PC-3 (cell line): ENCODE measurements at regions not wholly inside any gene's neighbourhood (a gene's known extent, or its start where the extent isn't known, plus 50 kb on each side); places are given as distances from the start of the nearest gene placed in this dataset.

ENCODE experiments used
- ATAC-seq: fragments of 200-7000 bp; cut with Tn5 transposase; 2 replicates; pipeline ENCODE4 v1.9.1; 2020; ENCODE audit warnings: mild to moderate bottlenecking, moderate library complexity
- BruUV-seq: library from RNA; stranded (reverse); fragments of 400-500 nt; replicated peaks from 2 replicates; lab custom pipeline; 2021; lab: Mats Ljungman, UMichigan
- CTCF ChIA-PET: fragments of 300-600 bp; sonication (Branson Sonifier 250); formaldehyde crosslinking; loops from one replicate; lab custom pipeline; 2022; ENCODE audit warnings: antibody characterized with exemption; lab: Charles Lee
- POLR2A ChIA-PET: fragments of 300-600 bp; sonication (Branson Sonifier 250); formaldehyde crosslinking; loops from one replicate; lab custom pipeline; 2022; ENCODE audit warnings: antibody characterized with exemption; ENCODE audit not compliant: unreplicated experiment; lab: Charles Lee
- DNase-seq: peaks from one replicate; pipeline ENCODE4 v3.0.0-alpha.2; 2015
- H2AFZ ChIP-seq: fragments of 300-600 bp; sonication (generic); 2 replicates; pipeline ENCODE4 v1.6.0; 2016; ENCODE audit warnings: antibody characterized with exemption, low read length
- H3F3A ChIP-seq: fragments of 300-600 bp; sonication (generic); one replicate; pipeline ENCODE4 v1.6.0; 2017; ENCODE audit warnings: antibody characterized with exemption, low read length, control low read depth, mild to moderate bottlenecking; ENCODE audit not compliant: unreplicated experiment
- H3K27ac ChIP-seq: fragments of 300-600 bp; sonication (generic); 2 replicates; pipeline ENCODE4 v1.5.1; 2016; ENCODE audit warnings: mild to moderate bottlenecking, low read length
- H3K27me3 ChIP-seq: fragments of 300-600 bp; sonication (generic); 2 replicates; pipeline ENCODE4 v1.6.1; 2016; ENCODE audit warnings: low read length, mixed read lengths
- H3K36me3 ChIP-seq: fragments of 300-600 bp; sonication (generic); 2 replicates; pipeline ENCODE4 v1.6.1; 2016; ENCODE audit warnings: low read depth, mixed run types, low read length, mixed read lengths
- H3K4me1 ChIP-seq: fragments of 300-600 bp; sonication (generic); 2 replicates; pipeline ENCODE4 v1.5.1; 2016; ENCODE audit warnings: low read length; ENCODE audit not compliant: insufficient read depth
- H3K4me2 ChIP-seq: fragments of 300-600 bp; sonication (generic); 2 replicates; pipeline ENCODE4 v1.6.0; 2016; ENCODE audit warnings: low read length
- H3K4me3 ChIP-seq: fragments of 300-600 bp; sonication (generic); 2 replicates; pipeline ENCODE4 v1.5.1; 2016; ENCODE audit warnings: mild to moderate bottlenecking, low read length, mixed read lengths
- H3K79me2 ChIP-seq: fragments of 300-600 bp; sonication (generic); 2 replicates; pipeline ENCODE4 v1.6.1; 2017; ENCODE audit warnings: low read length, mixed read lengths
- H3K9ac ChIP-seq: fragments of 300-600 bp; sonication (generic); 2 replicates; pipeline ENCODE4 v1.6.0; 2016; ENCODE audit warnings: mild to moderate bottlenecking, low read length
- H3K9me2 ChIP-seq: fragments of 300-600 bp; sonication (generic); replicated peaks from 2 replicates; pipeline ENCODE4 v1.6.1; 2016; ENCODE audit warnings: mixed run types, low read length, mixed read lengths
- H3K9me3 ChIP-seq: fragments of 300-600 bp; sonication (generic); 2 replicates; pipeline ENCODE4 v1.6.1; 2016; ENCODE audit warnings: low read length, mixed read lengths
- H4K20me1 ChIP-seq: fragments of 300-600 bp; sonication (generic); 2 replicates; pipeline ENCODE4 v1.6.1; 2016; ENCODE audit warnings: low read length, mixed read lengths
- EZH2 ChIP-seq: fragments of 300-600 bp; sonication (generic); IDR thresholded peaks from one replicate; pipeline ENCODE4 v1.6.1; 2017; ENCODE audit warnings: antibody characterized with exemption, mild to moderate bottlenecking, low read length; ENCODE audit not compliant: unreplicated experiment
- EZH2phosphoT487 ChIP-seq: fragments of 300-600 bp; sonication (generic); IDR thresholded peaks from 2 replicates; pipeline ENCODE4 v1.6.1; 2018; ENCODE audit warnings: mild to moderate bottlenecking, antibody characterized with exemption, low read length, borderline replicate concordance
- intact Hi-C: fragments of 100-400 bp; cut with micrococcal nuclease; formaldehyde crosslinking; loops from 2 replicates; pipeline ENCODE4 v1.9.0; 2023
- TF ChIP-seq, protein P1 (sequence below): fragments of 300-600 bp; sonication (generic); conservative IDR thresholded peaks from 2 replicates; pipeline ENCODE4 v1.5.1; 2017; ENCODE audit warnings: antibody characterized with exemption, low read depth, mild to moderate bottlenecking, low read length

DNA sequence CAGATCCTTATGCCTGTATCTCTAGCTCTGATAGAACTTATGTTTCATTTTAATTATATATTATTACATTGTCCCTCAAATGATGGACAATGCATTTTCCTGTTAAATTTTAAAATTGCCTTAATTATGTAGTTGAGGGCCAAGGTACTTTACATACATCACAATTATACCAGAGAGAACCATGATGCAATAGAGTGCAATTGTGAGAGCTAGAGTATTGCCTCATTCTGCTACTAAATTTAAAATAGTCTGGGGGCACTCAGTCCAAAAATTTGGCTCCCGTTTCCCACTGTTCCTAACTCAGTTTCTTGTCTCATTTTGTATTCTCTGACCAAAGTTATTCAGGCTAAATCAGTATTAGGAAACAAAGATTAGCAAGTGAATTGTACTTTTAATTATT is 378.5 kb upstream of the ZFP42 start:
- Histone ChIP-seq H3F3A (no peaks in the 10 kb centered on the region), H3K4me2 (no peak overlapping the region), H3K36me3 (no peaks in the 10 kb centered on the region), H3K4me3 (no peak overlapping the region), H3K27me3 (no peaks in the 10 kb centered on the region), H2AFZ (no peak overlapping the region), H3K27ac (no peak overlapping the region), H3K9ac (no peak overlapping the region), H3K79me2 (no peaks in the 10 kb centered on the region), H3K4me1 (peaks cover 3% of the 10 kb centered on the region; the same call in 1 of the 2 replicates), H4K20me1 (no peaks in the 10 kb centered on the region), H3K9me2 (no peaks in the 10 kb centered on the region), H3K9me3 (no peaks in the 10 kb centered on the region)
- TF ChIP-seq, protein P1, sequence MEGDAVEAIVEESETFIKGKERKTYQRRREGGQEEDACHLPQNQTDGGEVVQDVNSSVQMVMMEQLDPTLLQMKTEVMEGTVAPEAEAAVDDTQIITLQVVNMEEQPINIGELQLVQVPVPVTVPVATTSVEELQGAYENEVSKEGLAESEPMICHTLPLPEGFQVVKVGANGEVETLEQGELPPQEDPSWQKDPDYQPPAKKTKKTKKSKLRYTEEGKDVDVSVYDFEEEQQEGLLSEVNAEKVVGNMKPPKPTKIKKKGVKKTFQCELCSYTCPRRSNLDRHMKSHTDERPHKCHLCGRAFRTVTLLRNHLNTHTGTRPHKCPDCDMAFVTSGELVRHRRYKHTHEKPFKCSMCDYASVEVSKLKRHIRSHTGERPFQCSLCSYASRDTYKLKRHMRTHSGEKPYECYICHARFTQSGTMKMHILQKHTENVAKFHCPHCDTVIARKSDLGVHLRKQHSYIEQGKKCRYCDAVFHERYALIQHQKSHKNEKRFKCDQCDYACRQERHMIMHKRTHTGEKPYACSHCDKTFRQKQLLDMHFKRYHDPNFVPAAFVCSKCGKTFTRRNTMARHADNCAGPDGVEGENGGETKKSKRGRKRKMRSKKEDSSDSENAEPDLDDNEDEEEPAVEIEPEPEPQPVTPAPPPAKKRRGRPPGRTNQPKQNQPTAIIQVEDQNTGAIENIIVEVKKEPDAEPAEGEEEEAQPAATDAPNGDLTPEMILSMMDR, result no peak
- no peak for TF ChIP-seq EZH2
- TF ChIP-seq EZH2phosphoT487, result no peak
- no TSS peak for BruUV-seq
- ChIA-PET POLR2A (no interaction called here), CTCF (no interaction called here)
- intact Hi-C loops, result no loop called here
- ATAC-seq, result no peak
- DNase-seq, result no peak

DNA sequence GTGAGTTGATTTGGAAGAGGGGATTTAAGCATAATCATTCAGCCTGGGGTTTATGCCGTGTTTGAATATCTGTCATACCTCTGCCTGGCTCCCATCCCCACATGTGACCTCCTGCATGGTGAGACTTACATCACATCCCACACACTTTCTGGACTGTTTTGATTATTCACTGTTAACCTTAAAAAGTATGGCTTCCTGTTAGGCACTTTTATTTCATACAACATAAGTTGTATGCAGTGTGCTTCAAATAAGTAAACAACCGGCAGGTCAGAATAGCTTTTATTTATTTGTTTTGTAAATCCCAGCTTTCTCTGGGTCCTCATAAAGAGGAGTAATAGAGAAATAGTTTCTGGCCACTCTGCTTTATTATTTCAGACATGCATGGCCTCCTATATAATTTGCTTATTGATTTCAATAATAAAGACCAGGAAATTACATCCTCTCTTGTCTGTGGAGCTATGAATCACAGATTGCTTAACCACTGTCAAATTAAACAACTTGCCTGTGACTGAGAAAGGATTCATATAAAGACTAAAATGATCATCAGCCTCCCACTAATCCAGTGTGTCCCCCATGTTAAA is 376.8 kb upstream of the ZFP42 start:
- Histone ChIP-seq H3K9ac (no peak overlapping the region), H3K4me1 (peaks cover 3% of the 10 kb centered on the region; the same call in 1 of the 2 replicates), H2AFZ (no peak overlapping the region), H3K27me3 (no peaks in the 10 kb centered on the region), H3K4me2 (no peak overlapping the region), H3K4me3 (no peak overlapping the region), H3K79me2 (no peaks in the 10 kb centered on the region), H3K27ac (no peak overlapping the region), H4K20me1 (no peaks in the 10 kb centered on the region), H3K9me3 (no peaks in the 10 kb centered on the region), H3K36me3 (no peaks in the 10 kb centered on the region), H3K9me2 (no peaks in the 10 kb centered on the region), H3F3A (no peaks in the 10 kb centered on the region)
- BruUV-seq, result no TSS peak
- CTCF ChIA-PET, result no interaction called here
- DNase-seq (peak; percentile 21), ATAC-seq (peak; percentile 64)
- no peak for TF ChIP-seq EZH2
- TF ChIP-seq, protein P1, result no peak
- TF ChIP-seq EZH2phosphoT487, result no peak
- POLR2A ChIA-PET, result no interaction called here
- intact Hi-C loops, result no loop called here

DNA sequence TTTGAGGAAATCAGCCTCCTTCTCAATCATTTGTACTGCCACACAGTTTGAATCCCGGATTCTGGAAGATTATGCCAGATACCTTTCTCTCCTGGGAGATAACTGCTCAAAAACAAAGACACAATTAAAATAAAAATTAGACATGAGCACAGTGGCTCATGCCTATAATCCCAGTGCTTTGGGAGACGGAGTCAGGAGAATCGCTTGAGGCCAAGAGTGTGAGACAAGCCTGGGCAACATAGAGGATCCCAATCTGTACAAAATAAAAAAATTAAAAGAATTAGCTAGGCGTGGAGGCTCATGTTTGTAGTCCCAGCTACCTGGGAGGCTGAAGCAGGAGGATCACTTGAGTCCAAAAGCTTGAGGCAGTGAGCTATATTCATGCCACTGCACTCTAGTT is 376.3 kb upstream of the ZFP42 start:
- Histone ChIP-seq H3K79me2 (no peaks in the 10 kb centered on the region), H3K9me3 (no peaks in the 10 kb centered on the region), H3K27ac (no peak overlapping the region), H3K4me2 (no peak overlapping the region), H3K27me3 (no peaks in the 10 kb centered on the region), H3K4me1 (peaks cover 3% of the 10 kb centered on the region; the same call in 1 of the 2 replicates), H3K9ac (no peak overlapping the region), H3K9me2 (no peaks in the 10 kb centered on the region), H3K4me3 (no peak overlapping the region), H4K20me1 (no peaks in the 10 kb centered on the region), H3F3A (no peaks in the 10 kb centered on the region), H2AFZ (no peak overlapping the region), H3K36me3 (no peaks in the 10 kb centered on the region)
- intact Hi-C loops, result no loop called here
- DNase-seq, result no peak
- BruUV-seq, result no TSS peak
- CTCF ChIA-PET, result no interaction called here
- POLR2A ChIA-PET, result no interaction called here
- no peak for ATAC-seq
- TF ChIP-seq EZH2 (no peak), EZH2phosphoT487 (no peak)
- TF ChIP-seq, protein P1, result no peak
